IPS-18c (cell line): ENCODE measurements at regions not wholly inside any gene's neighbourhood (a gene's known extent, or its start where the extent isn't known, plus 50 kb on each side); places are given as distances from the start of the nearest gene placed in this dataset.

Source experiments
- H3K4me3 ChIP-seq: 2 replicates; pipeline ENCODE4 v1.7.0; 2013; ENCODE audit warnings: low read depth, mild to moderate bottlenecking, low read length, moderate library complexity; ENCODE audit not compliant: insufficient read depth
- H3K9me3 ChIP-seq: one replicate; pipeline ENCODE4 v1.6.1; 2013; ENCODE audit warnings: mild to moderate bottlenecking, low read length, moderate library complexity; ENCODE audit not compliant: control insufficient read depth, insufficient read depth

DNA sequence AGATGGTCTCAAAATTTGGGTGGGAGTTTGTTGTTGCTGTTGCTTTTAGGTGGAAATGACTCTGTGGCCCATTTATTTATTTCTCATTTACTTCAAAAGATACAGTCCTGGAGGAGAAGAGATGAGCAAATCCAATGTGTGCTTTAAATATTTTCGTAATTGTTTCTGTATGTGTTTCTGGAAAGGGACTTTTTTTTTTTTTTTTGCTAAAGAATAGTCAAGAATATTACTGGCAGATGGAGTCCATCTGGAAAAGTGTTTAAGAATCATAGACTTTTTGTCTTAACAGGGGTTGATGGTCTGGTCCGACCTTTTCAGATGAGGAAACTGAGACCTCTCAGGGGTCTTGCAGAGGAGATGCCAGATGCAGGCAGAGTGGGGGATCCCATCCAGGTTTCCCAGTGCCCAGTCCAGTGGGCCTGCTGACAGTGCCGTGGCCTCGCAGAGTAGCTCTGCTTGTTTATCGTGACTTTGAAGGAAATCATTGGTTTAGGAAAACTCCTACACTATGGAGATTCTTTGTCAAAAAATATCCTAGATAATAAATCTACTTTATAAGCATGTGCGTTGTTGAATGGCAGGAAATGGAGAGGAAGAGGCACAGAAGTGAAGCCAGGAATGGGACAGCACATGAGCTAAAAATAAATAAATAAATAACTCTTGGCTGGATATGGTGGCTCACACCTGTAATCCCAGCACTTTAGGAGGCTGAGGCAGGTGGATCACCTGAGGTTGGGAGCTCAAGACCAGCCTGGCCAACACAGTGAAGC is 164.3 kb upstream of the SVIL start:
- Histone ChIP-seq H3K4me3 (no peak overlapping the region), H3K9me3 (no peaks in the 10 kb centered on the region)

DNA sequence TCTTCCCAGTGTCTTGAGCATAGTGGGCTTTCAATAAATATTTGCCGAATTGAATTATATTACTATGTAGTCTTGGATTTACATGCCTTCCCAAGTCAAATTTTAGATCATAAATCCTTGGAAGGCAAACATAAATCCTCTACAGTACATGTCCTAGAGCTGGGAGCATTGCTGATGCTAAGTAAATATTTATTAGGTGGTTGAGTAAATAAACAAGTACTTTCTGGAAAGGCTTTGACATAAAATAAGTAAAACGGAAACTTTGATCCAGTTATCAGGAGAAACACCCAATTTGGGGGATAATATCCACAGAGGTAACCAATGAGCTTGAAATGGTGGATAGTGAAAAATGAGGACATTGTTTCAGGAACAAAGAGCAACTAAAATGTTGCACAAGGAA is 162.8 kb upstream of the SVIL start:
- no peak overlapping the region for H3K4me3 ChIP-seq

DNA sequence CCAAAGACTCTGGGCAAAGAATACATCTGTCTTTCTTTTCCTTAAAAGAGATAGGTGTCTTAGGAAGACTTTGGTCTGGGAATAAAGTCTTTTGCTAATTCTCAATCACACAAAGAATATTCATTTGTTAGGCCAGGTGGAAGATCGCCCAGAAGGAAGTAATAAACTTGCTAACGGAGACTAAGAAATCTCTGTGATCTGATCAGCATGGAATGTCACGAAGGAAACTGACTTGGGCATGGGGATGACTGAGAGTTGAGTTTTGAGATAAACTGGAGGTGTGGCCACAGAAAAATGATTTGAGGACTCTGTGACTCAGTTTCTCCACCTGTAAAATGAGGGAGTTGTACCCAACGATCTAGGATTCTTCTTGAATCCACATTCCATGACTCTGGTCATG is 161.1 kb upstream of the SVIL start:
- H3K4me3 ChIP-seq = no peak overlapping the region

More for the DNA sequence above, 162.8 kb upstream of the SVIL start:
- no peaks in the 10 kb centered on the region for H3K9me3 ChIP-seq

DNA sequence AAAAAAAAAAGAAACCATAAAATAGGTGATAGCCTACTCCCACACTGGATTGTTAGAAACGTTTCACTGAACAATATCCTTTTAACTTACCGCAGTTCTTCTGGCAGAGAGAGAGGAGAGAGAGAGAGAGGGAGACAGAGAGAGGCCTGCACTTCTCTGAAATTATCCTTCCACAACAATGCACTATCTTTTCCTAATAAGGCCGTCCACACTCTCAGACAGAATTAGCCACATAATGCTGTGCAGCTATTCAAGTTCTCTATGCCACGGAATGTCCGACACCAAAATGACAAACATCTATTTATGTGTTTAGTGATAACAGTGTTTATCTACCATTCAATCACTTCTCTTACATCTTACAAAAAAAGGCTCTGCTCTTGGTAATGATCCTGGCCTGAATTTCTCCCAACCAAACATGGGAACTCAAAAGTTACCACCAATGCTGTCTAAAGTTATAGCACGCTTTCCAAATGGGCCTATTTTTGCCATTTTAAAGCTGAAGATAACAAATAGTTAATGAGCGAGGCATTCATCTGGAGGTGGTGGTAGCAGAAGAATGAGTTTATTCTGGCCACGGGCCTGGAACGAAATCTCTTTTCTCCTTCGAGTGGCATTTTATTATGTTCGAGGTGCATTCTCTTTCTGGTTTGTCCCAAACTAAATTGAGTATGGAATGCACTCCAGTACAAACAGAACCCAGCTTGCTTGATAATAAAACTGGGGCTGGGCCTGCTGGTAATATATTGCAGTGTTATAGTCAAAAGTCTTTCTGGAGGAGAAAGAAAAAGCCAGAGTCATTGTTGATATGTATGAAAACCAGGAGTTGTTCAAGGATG is 160.2 kb upstream of the SVIL start:
- Histone ChIP-seq H3K4me3 (no peak overlapping the region), H3K9me3 (no peaks in the 10 kb centered on the region)

More for the DNA sequence above, 161.1 kb upstream of the SVIL start:
- no peaks in the 10 kb centered on the region for H3K9me3 ChIP-seq

DNA sequence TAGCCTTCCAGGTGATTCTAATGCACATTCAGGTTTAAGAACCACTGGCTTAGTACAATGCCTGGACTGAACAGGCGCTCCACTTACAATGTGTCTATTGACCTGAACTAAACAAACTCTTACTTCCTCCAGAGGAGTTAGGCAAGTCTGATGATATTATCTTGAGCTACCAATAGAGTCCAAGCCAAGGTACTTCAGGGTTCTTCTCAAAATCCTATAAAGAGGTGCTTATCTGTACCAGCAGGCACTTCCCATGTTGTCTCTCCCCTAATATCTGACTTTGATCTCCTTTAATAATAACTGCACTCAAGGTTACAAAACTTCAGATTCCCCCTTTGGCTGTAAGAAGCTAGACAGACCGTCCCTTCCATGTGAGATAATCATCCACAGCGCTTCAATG is 157.0 kb upstream of the SVIL start:
- no peaks in the 10 kb centered on the region for H3K9me3 ChIP-seq
- no peak overlapping the region for H3K4me3 ChIP-seq

DNA sequence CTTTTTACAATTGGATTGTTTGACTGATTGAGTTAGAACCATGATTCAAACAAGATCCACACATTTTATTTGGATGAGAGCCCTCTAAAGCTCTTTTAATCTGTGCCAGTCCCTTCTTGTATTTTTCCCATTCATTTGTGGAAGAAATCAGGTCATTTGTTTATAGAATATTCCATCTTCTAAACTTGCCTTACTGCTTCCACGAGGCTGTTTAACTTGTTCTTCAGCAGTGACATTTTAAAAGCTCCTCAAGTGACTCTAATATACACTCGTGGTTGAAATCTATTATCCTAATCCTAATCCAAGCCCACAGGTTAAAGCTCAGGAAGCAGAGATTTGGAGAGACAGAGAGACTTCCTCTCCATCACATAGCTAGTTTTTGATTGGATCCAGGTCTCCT is 155.4 kb upstream of the SVIL start:
- no peak overlapping the region for H3K4me3 ChIP-seq
- no peaks in the 10 kb centered on the region for H3K9me3 ChIP-seq

DNA sequence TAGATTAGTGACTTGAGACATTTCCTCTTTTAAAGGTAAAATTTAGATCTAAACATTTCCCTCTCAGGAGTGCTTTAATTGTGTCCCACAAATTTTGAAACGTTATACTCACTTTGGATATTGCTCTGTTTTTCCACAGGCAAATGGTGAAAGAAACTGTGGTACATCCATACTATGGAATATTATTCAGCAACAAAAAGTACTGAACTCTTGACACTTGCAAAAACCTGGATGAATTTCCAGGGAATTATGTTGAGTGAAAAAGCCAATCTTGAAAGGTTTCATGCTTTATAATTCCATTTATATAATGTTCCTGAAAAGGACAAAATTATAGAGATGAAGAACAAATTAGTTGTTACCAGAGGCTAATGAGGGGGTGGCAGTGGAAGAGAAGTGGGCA is 153.3 kb upstream of the SVIL start:
- Histone ChIP-seq H3K4me3 (no peak overlapping the region), H3K9me3 (no peaks in the 10 kb centered on the region)

DNA sequence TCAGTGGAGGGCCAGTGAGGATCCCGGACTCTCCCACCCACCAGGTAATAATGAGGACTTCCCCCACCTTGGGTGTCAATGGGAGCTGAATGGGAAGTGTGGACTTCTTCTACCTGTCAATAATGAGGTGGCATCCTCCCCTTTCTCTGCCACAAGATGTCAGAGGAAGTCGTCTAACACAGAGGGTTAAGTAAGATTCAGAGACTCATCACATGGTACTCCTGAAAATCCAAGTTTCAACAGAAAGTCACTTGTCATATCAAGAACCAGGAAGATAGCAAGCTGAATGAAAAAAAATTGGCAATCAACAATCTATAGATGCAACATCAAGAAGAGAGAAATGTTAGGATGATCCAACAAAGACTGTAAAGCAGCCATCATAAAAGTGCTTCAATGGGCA is 150.9 kb upstream of the SVIL start:
- no peak overlapping the region for H3K4me3 ChIP-seq

DNA sequence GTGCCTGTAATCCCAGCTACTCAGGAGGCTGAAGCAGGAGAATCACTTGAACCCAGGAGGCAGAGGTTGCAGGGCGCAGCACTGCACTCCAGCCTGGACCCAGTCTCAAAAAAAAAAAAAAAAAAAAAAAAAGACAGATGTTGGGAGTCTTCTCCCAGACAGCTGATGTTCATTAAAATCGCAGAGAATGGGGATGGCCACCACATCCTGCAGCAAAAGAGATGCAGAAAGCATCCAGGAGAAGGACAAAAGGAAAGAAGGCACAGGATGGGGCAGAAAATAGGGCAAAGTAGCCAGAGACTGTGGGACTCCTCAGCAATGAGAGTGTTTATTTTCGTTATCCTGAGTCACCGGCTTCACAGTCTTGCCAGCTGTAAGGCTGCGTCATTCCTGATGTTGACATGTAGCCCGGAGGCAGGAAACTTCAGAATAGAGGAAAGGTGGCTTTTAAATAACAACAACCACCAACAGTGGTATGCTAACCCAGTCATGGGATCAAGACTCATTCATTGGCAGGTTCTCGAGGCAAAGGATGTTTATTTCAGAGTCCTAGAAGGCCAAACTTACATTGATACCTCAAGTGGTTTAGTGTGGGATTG is 149.5 kb upstream of the SVIL start:
- Histone ChIP-seq H3K4me3 (no peak overlapping the region), H3K9me3 (no peaks in the 10 kb centered on the region)

More for the DNA sequence above, 150.9 kb upstream of the SVIL start:
- H3K9me3 ChIP-seq = no peaks in the 10 kb centered on the region

DNA sequence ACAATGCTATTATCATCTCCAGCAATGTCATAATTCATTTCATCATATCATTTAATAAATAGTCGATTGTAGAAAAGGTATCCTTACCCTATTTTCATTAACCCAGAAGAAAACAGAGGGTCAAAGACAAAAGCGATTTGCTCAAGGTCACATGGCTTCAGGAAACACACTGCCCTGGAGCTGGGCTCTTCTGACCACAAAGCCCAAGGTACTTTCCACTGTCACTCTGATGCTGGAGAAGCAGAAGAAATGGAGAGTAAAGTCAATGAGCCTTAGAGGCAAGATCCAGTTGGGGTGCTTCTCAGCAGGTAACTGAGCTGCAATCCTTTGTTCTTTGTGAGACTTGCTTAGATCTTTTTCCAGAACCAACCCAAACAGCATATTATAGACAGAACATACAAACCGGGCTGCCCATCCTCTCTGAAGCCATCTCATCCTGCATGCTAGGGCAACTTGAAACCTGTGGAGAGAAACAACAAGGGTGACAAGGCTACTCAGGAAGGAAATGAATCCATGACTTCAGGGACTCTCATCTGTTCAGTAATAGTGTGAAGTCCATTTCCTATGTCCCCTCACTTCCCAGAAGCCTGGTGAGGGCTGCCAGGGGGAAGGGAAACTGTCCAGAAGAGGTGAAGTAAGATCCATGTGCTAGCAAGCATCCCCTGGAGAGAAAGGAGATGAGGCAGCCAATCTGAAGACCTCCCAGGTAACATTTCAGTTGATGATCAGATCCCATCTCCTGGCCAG is 148.6 kb upstream of the SVIL start:
- Histone ChIP-seq H3K4me3 (no peak overlapping the region), H3K9me3 (no peaks in the 10 kb centered on the region)

DNA sequence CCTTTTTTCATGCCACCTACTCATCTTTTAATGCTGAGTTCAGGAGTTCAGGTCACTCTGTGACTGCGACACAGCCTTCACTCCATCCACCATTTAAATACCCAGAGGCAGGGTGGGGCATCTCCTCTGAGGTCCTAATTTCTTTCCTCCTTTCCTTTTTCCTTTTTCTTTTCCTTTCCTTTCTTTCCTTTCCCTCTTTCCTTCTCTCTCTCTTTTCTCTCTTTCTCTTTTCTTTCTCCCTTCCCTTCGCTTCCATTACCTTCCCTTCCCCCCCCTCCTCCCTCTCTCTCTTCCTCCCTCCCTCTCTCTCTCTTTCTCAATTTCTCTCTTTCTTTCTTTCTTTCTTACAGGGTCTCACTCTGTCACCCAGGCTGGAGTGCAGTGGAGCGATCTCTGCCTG is 145.9 kb upstream of the SVIL start:
- H3K4me3 ChIP-seq = no peak overlapping the region
- no peaks in the 10 kb centered on the region for H3K9me3 ChIP-seq

DNA sequence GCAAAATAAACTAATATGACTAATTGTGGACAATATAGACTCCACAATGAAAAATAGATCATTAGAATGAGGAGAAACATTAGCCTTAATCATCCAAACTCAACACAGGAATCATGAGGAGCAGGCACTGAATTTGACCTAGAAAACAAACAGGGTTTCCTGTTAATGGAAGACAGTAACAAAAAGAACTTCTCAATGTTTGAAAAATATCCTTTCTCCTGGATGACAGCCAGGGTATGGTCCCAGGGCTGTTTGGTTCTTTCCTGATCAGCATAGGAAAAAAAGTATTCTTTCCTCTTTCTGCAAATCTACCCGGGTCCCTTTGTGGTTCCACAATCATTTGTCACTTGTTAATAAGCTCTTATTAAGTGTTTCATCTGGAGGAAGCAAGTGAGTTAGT is 145.3 kb upstream of the SVIL start:
- Histone ChIP-seq H3K9me3 (no peaks in the 10 kb centered on the region), H3K4me3 (no peak overlapping the region)

DNA sequence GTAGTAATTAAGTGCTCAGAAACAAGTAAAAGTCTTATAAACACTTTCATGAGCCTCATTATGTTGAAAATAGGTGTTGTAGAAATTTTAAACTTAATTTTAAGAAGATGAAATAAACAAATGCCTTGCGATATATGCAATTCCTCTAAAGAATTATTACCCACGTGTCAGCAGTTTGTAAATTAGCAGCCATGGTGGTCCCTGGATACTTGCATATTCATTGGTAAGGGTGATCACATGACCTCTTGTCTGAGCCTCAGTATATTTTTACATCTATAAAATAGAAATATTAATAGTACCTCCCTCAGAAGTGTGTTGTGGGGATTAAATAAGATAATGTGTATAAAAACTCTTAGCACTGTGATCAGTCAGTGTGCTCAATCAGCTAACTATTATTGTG is 141.5 kb upstream of the SVIL start:
- H3K4me3 ChIP-seq = no peak overlapping the region
- H3K9me3 ChIP-seq = peaks cover 2% of the 10 kb centered on the region

DNA sequence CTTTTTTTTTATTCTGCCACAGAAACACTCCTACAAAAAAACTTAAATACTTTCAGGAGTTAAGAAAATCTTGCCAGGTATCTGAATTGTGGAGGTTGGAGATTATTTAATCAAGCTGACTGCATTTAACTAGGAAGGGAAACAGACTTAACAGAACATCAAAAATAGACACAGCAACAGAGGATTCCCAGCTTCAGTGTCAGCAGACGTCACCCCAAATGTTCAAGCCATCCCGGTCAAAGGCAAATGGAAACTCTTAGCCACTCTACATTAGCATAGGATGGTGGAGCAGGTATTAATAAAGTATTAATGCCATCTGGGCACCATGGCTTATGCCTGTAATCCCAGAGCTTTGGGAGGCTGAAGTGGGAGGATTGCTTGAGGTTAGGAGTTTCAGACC is 139.7 kb upstream of the SVIL start:
- peaks cover 2% of the 10 kb centered on the region for H3K9me3 ChIP-seq
- no peak overlapping the region for H3K4me3 ChIP-seq

DNA sequence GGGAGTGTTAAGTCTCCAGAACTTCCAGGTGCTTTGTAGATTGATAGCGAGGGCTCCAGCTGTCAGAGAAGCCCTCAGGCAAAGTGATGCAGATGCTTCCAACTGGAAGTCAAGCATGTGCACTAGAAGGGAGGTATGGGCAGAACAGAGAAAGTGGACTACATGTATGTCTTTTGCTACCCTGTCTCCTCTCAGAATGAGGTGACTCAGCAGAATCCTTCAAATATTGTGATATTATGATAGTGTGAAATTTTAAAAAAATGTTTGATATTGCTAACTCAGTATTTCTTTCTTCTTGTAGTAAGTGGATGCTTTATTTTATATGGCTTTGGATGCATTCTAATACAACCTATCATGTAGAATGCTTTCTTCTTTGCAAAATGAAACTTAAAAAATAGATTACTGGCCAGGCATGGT is 138.9 kb upstream of the SVIL start:
- Histone ChIP-seq H3K4me3 (no peak overlapping the region), H3K9me3 (peaks cover 2% of the 10 kb centered on the region)

DNA sequence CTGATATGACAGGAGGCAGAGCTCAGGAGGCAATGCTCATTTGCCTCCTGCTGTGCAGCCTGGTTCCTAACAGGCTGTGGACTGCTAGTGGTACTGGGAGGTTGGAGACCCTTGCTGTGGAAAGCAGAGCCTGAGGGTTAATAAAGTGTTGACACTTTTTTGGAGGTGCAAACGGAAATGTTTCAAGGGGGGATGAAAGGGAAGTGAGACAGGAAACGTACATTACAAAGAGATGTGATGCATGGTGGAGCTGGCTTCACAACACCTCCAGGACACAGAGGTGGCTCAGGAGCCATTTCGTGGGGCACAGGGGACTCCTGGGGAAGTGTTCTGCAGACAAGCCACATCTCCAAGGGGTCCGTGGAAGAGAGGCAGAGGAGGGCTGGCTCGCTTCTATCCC is 137.6 kb upstream of the SVIL start:
- H3K4me3 ChIP-seq = no peak overlapping the region
- H3K9me3 ChIP-seq = peaks cover 2% of the 10 kb centered on the region

DNA sequence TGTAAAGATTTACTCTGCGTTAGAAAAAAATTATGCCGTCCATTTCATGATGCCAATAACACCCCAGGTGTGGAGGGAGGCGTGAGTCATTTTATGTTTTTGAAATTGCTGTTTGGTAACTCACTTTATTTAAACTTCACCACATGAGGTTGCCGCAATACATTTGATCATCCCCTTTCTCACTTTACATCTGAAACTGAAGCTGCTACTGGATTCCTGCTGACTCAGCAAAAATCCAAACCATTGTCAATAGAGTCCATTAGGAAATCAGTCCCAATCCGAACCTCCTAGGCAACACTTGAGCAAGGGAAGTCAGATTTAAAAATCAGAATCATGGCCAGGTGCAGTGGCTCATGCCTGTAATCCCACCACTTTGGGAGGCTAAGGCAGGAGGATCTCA is 136.6 kb upstream of the SVIL start:
- H3K4me3 ChIP-seq = no peak overlapping the region
- peaks cover 2% of the 10 kb centered on the region for H3K9me3 ChIP-seq
